HepG2 (cell line): ENCODE measurements at regions not wholly inside any gene's neighbourhood (a gene's known extent, or its start where the extent isn't known, plus 50 kb on each side); places are given as distances from the start of the nearest gene placed in this dataset.
A peak's percentile ranks its signal among the peaks of the same experiment; 100 is the strongest.

Experiments
- BCLAF1 ChIP-seq: fragments of 450-650 bp; IDR thresholded peaks from 2 replicates; pipeline ENCODE4 v1.6.1; 2017; ENCODE audit warnings: mild to moderate bottlenecking
- BORCS8-MEF2B ChIP-seq: sonication (generic); formaldehyde crosslinking; IDR thresholded peaks from 2 replicates; pipeline ENCODE4 v1.8.0; 2022; ENCODE audit warnings: mild to moderate bottlenecking, missing genetic modification reagents
- CTCF ChIP-seq: sonication (generic); formaldehyde crosslinking; IDR thresholded peaks from 2 replicates; pipeline ENCODE4 v1.5.0; 2020; ENCODE audit warnings: mild to moderate bottlenecking, missing genetic modification reagents, moderate library complexity
- EP300 ChIP-seq, 3 experiments: sonication (generic) in 1 of 3; formaldehyde crosslinking in 1 of 3; IDR thresholded peaks; 2 replicates each; pipeline versions ENCODE4 v1.5.1 to v1.6.1; 2011 to 2020; ENCODE audit warnings: low read depth in 2 of 3, low read length in 2 of 3, borderline replicate concordance in 1 of 3, improper control_type of control experiment in 1 of 3, mild to moderate bottlenecking in 1 of 3, missing genetic modification reagents in 1 of 3, moderate library complexity in 1 of 3
- ERF ChIP-seq: IDR thresholded peaks from 2 replicates; pipeline ENCODE4 v1.6.1; 2018; ENCODE audit warnings: missing biosample characterization, missing genetic modification reagents
- ESRRA ChIP-seq: sonication (generic); formaldehyde crosslinking; IDR thresholded peaks from 2 replicates; pipeline ENCODE4 v1.5.1; 2020; ENCODE audit warnings: mild to moderate bottlenecking, low read depth, missing genetic modification reagents
- MNT ChIP-seq: fragments of 450-650 bp; IDR thresholded peaks from 2 replicates; pipeline ENCODE4 v1.6.1; 2016
- NAIF1 ChIP-seq: sonication (generic); formaldehyde crosslinking; IDR thresholded peaks from 2 replicates; pipeline ENCODE4 v1.5.0; 2020; ENCODE audit warnings: mild to moderate bottlenecking, missing genetic modification reagents, borderline replicate concordance
- PAXIP1 ChIP-seq: sonication (generic); formaldehyde crosslinking; conservative IDR thresholded peaks from 2 replicates; pipeline ENCODE4 v1.4.0; 2020; ENCODE audit warnings: mild to moderate bottlenecking, missing genetic modification reagents, moderate library complexity
- POGK ChIP-seq: sonication (generic); formaldehyde crosslinking; conservative IDR thresholded peaks from 2 replicates; pipeline ENCODE4 v1.8.0; 2022; ENCODE audit warnings: mild to moderate bottlenecking, moderate library complexity, missing genetic modification reagents
- TCF7 ChIP-seq: sonication (generic); IDR thresholded peaks from 2 replicates; pipeline ENCODE4 v1.6.1; 2016; ENCODE audit warnings: antibody characterized with exemption, low read depth
- ZNF274 ChIP-seq: sonication (generic); formaldehyde crosslinking; IDR thresholded peaks from 2 replicates; pipeline ENCODE4 v1.5.1; 2020; ENCODE audit warnings: mild to moderate bottlenecking, missing genetic modification reagents
- ZNF563 ChIP-seq: sonication (generic); formaldehyde crosslinking; IDR thresholded peaks from 2 replicates; pipeline ENCODE4 v1.8.0; 2022; ENCODE audit warnings: mild to moderate bottlenecking, moderate library complexity, missing genetic modification reagents
- ZNF569 ChIP-seq: sonication (generic); formaldehyde crosslinking; IDR thresholded peaks from 2 replicates; pipeline ENCODE4 v1.5.0; 2020; ENCODE audit warnings: mild to moderate bottlenecking, missing genetic modification reagents, moderate library complexity, borderline replicate concordance
- TF ChIP-seq, protein P1 (sequence below): sonication (generic); formaldehyde crosslinking; IDR thresholded peaks from 2 replicates; pipeline ENCODE4 v1.9.0; 2021; ENCODE audit warnings: missing genetic modification reagents, borderline replicate concordance

DNA sequence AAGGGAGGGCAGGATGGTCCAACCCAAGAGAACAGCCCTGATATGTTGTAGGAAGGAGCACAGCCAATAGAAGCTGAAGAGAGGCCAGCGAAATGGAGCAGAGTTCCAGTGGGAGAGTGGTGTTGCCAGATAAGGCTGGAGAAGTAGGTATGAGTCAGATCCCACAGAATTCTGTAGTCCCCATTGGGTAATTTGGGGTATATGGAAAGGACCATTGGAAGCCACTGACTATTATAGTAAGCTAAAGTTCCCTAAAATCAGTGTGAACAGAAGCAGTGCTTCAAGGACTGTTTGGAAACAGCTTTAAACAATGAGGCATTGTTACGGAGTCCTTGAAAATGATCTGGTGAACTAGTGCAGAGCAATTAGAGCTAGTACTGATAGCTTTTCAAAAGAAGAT is 63.0 kb downstream of the DISP1 start (continued):
- no peak for TF ChIP-seq CTCF (CRISPR knock-in tag)
- TF ChIP-seq NAIF1 (CRISPR knock-in tag), result no peak
- TF ChIP-seq PAXIP1 (CRISPR knock-in tag), result peak; percentile 33; the same call in 1 of the 2 replicates
- TF ChIP-seq ZNF274 (CRISPR knock-in tag), result no peak
- TF ChIP-seq ZNF563 (CRISPR knock-in tag), result no peak
- TF ChIP-seq EP300 (IDR thresholded peaks at IDR 0.05; ENCODE audit: low read depth in 2 of 2, low read length in 2 of 2), result 0 out of 4 replicates have a peak, but pooled peaks of 1 of the 2 experiments have one; percentile 12
- TF ChIP-seq EP300 (CRISPR knock-in tag; IDR thresholded peaks at IDR 0.05; ENCODE audit: borderline replicate concordance), result no peak
- no peak for TF ChIP-seq BORCS8-MEF2B
- TF ChIP-seq, protein P1, sequence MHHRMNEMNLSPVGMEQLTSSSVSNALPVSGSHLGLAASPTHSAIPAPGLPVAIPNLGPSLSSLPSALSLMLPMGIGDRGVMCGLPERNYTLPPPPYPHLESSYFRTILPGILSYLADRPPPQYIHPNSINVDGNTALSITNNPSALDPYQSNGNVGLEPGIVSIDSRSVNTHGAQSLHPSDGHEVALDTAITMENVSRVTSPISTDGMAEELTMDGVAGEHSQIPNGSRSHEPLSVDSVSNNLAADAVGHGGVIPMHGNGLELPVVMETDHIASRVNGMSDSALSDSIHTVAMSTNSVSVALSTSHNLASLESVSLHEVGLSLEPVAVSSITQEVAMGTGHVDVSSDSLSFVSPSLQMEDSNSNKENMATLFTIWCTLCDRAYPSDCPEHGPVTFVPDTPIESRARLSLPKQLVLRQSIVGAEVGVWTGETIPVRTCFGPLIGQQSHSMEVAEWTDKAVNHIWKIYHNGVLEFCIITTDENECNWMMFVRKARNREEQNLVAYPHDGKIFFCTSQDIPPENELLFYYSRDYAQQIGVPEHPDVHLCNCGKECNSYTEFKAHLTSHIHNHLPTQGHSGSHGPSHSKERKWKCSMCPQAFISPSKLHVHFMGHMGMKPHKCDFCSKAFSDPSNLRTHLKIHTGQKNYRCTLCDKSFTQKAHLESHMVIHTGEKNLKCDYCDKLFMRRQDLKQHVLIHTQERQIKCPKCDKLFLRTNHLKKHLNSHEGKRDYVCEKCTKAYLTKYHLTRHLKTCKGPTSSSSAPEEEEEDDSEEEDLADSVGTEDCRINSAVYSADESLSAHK (CRISPR knock-in tag), result no peak
- no peak for TF ChIP-seq BCLAF1
- TF ChIP-seq ESRRA (CRISPR knock-in tag), result no peak
- TF ChIP-seq POGK, result no peak
- no peak for TF ChIP-seq MNT
- TF ChIP-seq ZNF569, result no peak
- TF ChIP-seq ERF, result no peak
- TF ChIP-seq TCF7, result no peak
